ENCODE measurements at regions not wholly inside any gene's neighbourhood (a gene's known extent, or its start where the extent isn't known, plus 50 kb on each side); places are given as distances from the start of the nearest gene placed in this dataset.

DNA sequence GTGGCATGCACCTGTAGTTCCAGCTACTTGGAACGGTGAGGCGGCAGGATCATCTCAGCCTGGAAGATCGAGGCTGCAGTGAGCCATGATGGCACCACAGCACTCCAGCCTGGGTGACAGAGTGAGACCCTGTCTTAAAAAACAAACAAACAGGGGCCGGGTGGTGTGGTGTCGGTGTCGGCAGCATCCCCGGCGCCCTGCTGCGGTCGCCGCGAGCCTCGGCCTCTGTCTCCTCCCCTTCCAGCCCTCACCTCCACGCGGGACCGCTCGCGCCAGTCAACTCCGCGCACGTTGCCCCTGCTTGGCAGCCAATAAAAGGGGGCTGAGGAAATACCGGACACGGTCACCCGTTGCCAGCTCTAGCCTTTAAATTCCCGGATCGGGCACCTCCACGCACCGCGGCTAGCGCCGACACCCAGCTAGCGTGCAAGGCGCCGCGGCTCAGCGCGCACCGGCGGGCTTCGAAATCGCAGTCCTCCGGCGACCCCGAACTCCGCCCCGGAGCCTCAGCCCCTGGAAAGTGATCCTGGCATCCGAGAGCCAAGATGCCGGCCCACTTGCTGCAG lies 204.7 kb downstream of the CDRT15L2 start:
- no peak overlapping the region for H3K27ac Mint-ChIP-seq
- Histone ChIP-seq H2BK5ac (ENCODE audit: insufficient read length, low read length) (no peak overlapping the region), H3K14ac (ENCODE audit: insufficient read depth, low read length) (no peak overlapping the region), H2BK15ac (ENCODE audit: low read depth, low read length) (no peak overlapping the region), H3K27ac (ENCODE audit: insufficient read length, low read depth, low read length) (no peak overlapping the region), H2BK12ac (ENCODE audit: insufficient read length, low read depth, low read length) (no peak overlapping the region), H3K27me3 (ENCODE audit: insufficient read depth, low read length) (no peaks in the 10 kb centered on the region), H3K23me2 (ENCODE audit: insufficient read length, low read depth, low read length, poor library complexity, severe bottlenecking) (no peaks in the 10 kb centered on the region), H4K20me1 (ENCODE audit: control insufficient read depth, insufficient read depth, insufficient read length) (no peaks in the 10 kb centered on the region), H3T11ph (ENCODE audit: low read length) (no peak overlapping the region), H3K4me1 (ENCODE audit: insufficient read depth, low read length) (no peaks in the 10 kb centered on the region), H2AFZ (ENCODE audit: low read length) (no peak overlapping the region), H3K56ac (ENCODE audit: insufficient read length, low read depth, low read length) (no peak overlapping the region), H3K4ac (ENCODE audit: low read depth, low read length) (no peak overlapping the region), H3K9ac (ENCODE audit: extremely low read depth, insufficient read length, low read length) (no peak overlapping the region), H3K79me1 (ENCODE audit: insufficient read depth, low read depth, low read length, poor library complexity, severe bottlenecking) (no peaks in the 10 kb centered on the region), H3K9me3 (ENCODE audit: control insufficient read depth, low read depth, low read length) (no peaks in the 10 kb centered on the region), H3K23ac (ENCODE audit: insufficient read length, low read depth, low read length) (no peak overlapping the region), H3K79me2 (ENCODE audit: insufficient read depth, low read length) (no peaks in the 10 kb centered on the region), H3K18ac (ENCODE audit: insufficient read length, low read depth, low read length) (no peak overlapping the region), H4K5ac (ENCODE audit: insufficient read length, low read depth, low read length) (no peak overlapping the region), H4K8ac (replicated peaks; ENCODE audit: insufficient read length, low read depth, low read length) (no peak overlapping the region), H3K4me2 (ENCODE audit: insufficient read depth, insufficient read length, low read length) (no peak overlapping the region), H2BK120ac (ENCODE audit: low read depth, low read length, poor library complexity, severe bottlenecking) (no peak overlapping the region), H2AK5ac (ENCODE audit: insufficient read length, low read length) (no peak overlapping the region), H2BK20ac (ENCODE audit: low read depth, low read length, poor library complexity, severe bottlenecking) (no peak overlapping the region), H4K91ac (ENCODE audit: insufficient read length, low read depth, low read length) (no peak overlapping the region)
- peaks cover 1% of the 10 kb centered on the region; the same call in 1 of the 2 replicates for H3K27me3 Mint-ChIP-seq (ENCODE audit: low read depth)
- H3K9me3 Mint-ChIP-seq: no peaks in the 10 kb centered on the region
- no peak overlapping the region for H3K4me3 Mint-ChIP-seq
- H3K36me3 Mint-ChIP-seq (ENCODE audit: insufficient read depth in 1 of 3, low read depth in 3 of 3): no peaks in the 10 kb centered on the region
- WGBS (ENCODE audit: extremely low coverage, insufficient read length, low lambda C conversion rate): no CpG with 5 or more reads among the region's 48 CpGs
- TF ChIP-seq, protein P1, sequence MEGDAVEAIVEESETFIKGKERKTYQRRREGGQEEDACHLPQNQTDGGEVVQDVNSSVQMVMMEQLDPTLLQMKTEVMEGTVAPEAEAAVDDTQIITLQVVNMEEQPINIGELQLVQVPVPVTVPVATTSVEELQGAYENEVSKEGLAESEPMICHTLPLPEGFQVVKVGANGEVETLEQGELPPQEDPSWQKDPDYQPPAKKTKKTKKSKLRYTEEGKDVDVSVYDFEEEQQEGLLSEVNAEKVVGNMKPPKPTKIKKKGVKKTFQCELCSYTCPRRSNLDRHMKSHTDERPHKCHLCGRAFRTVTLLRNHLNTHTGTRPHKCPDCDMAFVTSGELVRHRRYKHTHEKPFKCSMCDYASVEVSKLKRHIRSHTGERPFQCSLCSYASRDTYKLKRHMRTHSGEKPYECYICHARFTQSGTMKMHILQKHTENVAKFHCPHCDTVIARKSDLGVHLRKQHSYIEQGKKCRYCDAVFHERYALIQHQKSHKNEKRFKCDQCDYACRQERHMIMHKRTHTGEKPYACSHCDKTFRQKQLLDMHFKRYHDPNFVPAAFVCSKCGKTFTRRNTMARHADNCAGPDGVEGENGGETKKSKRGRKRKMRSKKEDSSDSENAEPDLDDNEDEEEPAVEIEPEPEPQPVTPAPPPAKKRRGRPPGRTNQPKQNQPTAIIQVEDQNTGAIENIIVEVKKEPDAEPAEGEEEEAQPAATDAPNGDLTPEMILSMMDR (conservative IDR thresholded peaks at IDR 0.05): no peak
- DNase-seq: no peak
- H3K4me1 Mint-ChIP-seq: peaks cover 0 to 3% of the 10 kb centered on the region in 2 experiments; a peak in 1 of 4 replicates

Measured in H9 (cell line).